B cell (primary cell): ENCODE measurements at regions not wholly inside any gene's neighbourhood (a gene's known extent, or its start where the extent isn't known, plus 50 kb on each side); places are given as distances from the start of the nearest gene placed in this dataset.

Experiments
- ATAC-seq: fragments of 200-7000 bp; cut with Tn5 transposase; one replicate; pipeline ENCODE4 v1.10.0; 2021; ENCODE audit warnings: low read depth, mild to moderate bottlenecking, moderate number of reproducible peaks, moderate library complexity
- CTCF ChIA-PET: fragments of 350-600 bp; sonication (Branson Sonifier 250); formaldehyde crosslinking; loops from one replicate; lab custom pipeline; 2021; ENCODE audit warnings: antibody characterized with exemption, inconsistent platforms; lab: Charles Lee
- POLR2A ChIA-PET: fragments of 350-600 bp; sonication (Branson Sonifier 250); formaldehyde crosslinking; loops from one replicate; lab custom pipeline; 2021; ENCODE audit warnings: antibody characterized with exemption; lab: Charles Lee
- DNase-seq: peaks from one replicate; pipeline ENCODE4 v3.0.0; 2013
- H2AFZ ChIP-seq: 2 replicates; pipeline ENCODE4 v1.6.1; 2012; ENCODE audit warnings: mild to moderate bottlenecking, low read depth, low read length; ENCODE audit not compliant: insufficient read depth, poor library complexity, severe bottlenecking
- H3K27ac ChIP-seq, 2 donors: 1 replicate in 1 of 2; 2 replicates in 1 of 2; pipeline ENCODE4 v1.5.1; 2012 to 2013; ENCODE audit warnings: low read length in 2 of 2, mild to moderate bottlenecking in 2 of 2, moderate library complexity in 1 of 2
- H3K27me3 ChIP-seq, 4 experiments: fragments of 200-600 bp in 1 of 4; sonication (generic) in 1 of 4; replicated peaks in 1 of 4; 1 replicate in 2 of 4; 2 replicates in 2 of 4; pipeline versions ENCODE4 v1.6.1 to v1.7.0; 2013 to 2016; ENCODE audit warnings: low read length in 3 of 4, mild to moderate bottlenecking in 2 of 4, mixed read lengths in 1 of 4, moderate library complexity in 1 of 4; ENCODE audit not compliant: insufficient read depth in 4 of 4, control insufficient read depth in 3 of 4; ENCODE audit errors: control extremely low read depth in 1 of 4
- H3K36me3 ChIP-seq, 2 experiments: replicated peaks in 1 of 2; 1 replicate in 1 of 2; 2 replicates in 1 of 2; pipeline versions ENCODE4 v1.6.1 to v1.7.1; 2013; ENCODE audit warnings: low read length in 1 of 2; ENCODE audit not compliant: insufficient read depth in 2 of 2, control insufficient read depth in 1 of 2; ENCODE audit errors: control extremely low read depth in 1 of 2, extremely low read depth in 1 of 2
- H3K4me1 ChIP-seq, 2 donors: fragments of 200-600 bp in 1 of 2; sonication (generic) in 1 of 2; 1 replicate in 1 of 2; 2 replicates in 1 of 2; pipeline versions ENCODE4 v1.5.1 to v1.6.1; 2013 to 2017; ENCODE audit warnings: low read length in 2 of 2; ENCODE audit not compliant: control insufficient read depth in 2 of 2, insufficient read depth in 2 of 2
- H3K4me2 ChIP-seq: replicated peaks from 2 replicates; pipeline ENCODE3; 2012; ENCODE audit warnings: mild to moderate bottlenecking, low read depth, low read length; ENCODE audit not compliant: poor library complexity, severe bottlenecking
- H3K4me3 ChIP-seq, 5 experiments: fragments of 200-600 bp in 1 of 5; sonication (generic) in 1 of 5; 1 replicate in 3 of 5; 2 replicates in 2 of 5; pipeline versions ENCODE4 v1.5.1 to v1.7.0; 2011 to 2016; ENCODE audit warnings: low read length in 4 of 5, mild to moderate bottlenecking in 4 of 5, low read depth in 2 of 5, control low read depth in 1 of 5, moderate library complexity in 1 of 5; ENCODE audit not compliant: insufficient read depth in 1 of 5; ENCODE audit errors: control extremely low read depth in 1 of 5, extremely low read depth in 1 of 5
- H3K79me2 ChIP-seq: fragments of 200-600 bp; sonication (generic); one replicate; pipeline ENCODE4 v1.6.0; 2016; ENCODE audit warnings: low read length; ENCODE audit not compliant: control insufficient read depth, insufficient read depth
- H3K9ac ChIP-seq: fragments of 200-600 bp; sonication (generic); 2 replicates; pipeline ENCODE4 v1.6.1; 2017; ENCODE audit warnings: mild to moderate bottlenecking, low read length, moderate library complexity
- H3K9me3 ChIP-seq, 3 donors: one replicate each; pipeline versions ENCODE4 v1.6.1 to v1.7.1; 2013; ENCODE audit warnings: low read length in 2 of 3; ENCODE audit not compliant: control insufficient read depth in 2 of 3, insufficient read depth in 1 of 3; ENCODE audit errors: control extremely low read depth in 1 of 3
- H4K20me1 ChIP-seq: 2 replicates; pipeline ENCODE4 v1.6.0; 2012; ENCODE audit warnings: mild to moderate bottlenecking, low read length; ENCODE audit not compliant: insufficient read depth, control insufficient read depth, poor library complexity, severe bottlenecking
- H3K27ac Mint-ChIP-seq: one replicate; pipeline ENCODE4 v1.8.0; 2021; ENCODE audit warnings: mixed read lengths
- H3K27me3 Mint-ChIP-seq: one replicate; pipeline ENCODE4 v1.8.0; 2021; ENCODE audit warnings: mixed read lengths
- H3K4me1 Mint-ChIP-seq: one replicate; pipeline ENCODE4 v1.8.0; 2021; ENCODE audit warnings: mixed read lengths
- H3K4me3 Mint-ChIP-seq: one replicate; pipeline ENCODE4 v1.8.0; 2021; ENCODE audit warnings: mixed read lengths
- H3K9me3 Mint-ChIP-seq: one replicate; pipeline ENCODE4 v1.8.0; 2022; ENCODE audit warnings: mixed read lengths; ENCODE audit not compliant: insufficient read depth
- EZH2 ChIP-seq: IDR thresholded peaks from 2 replicates; pipeline ENCODE4 v1.6.1; 2012; ENCODE audit warnings: borderline replicate concordance, low read depth, mild to moderate bottlenecking, moderate library complexity, low read length; ENCODE audit not compliant: insufficient read depth, poor library complexity, severe bottlenecking
- WGBS: methylation state at CpG from one replicate; pipeline ENCODE4 v1.1.5; 2013; ENCODE audit warnings: missing lambda C conversion rate; ENCODE audit not compliant: insufficient coverage; 5-methylcytosine and 5-hydroxymethylcytosine counted together
- intact Hi-C: fragments of 100-400 bp; cut with micrococcal nuclease; formaldehyde crosslinking; loops from one replicate; pipeline ENCODE4 v1.10.0; 2022
- TF ChIP-seq, protein P1 (sequence below): fragments of 200-600 bp; IDR thresholded peaks from one replicate; pipeline ENCODE4 v1.8.0; 2022; ENCODE audit warnings: antibody characterized with exemption, mild to moderate bottlenecking

GRCh38 chr1:82830690-82831380, 1030.1 kb downstream of the ADGRL2 start:
- Mint-ChIP-seq H3K27ac (no peak overlapping the region), H3K9me3 (no peaks in the 10 kb centered on the region), H3K4me1 (no peaks in the 10 kb centered on the region), H3K27me3 (no peaks in the 10 kb centered on the region), H3K4me3 (no peak overlapping the region)
- Histone ChIP-seq H3K9me3 (no peaks in the 10 kb centered on the region), H3K36me3 (no peaks in the 10 kb centered on the region), H3K27ac (no peak overlapping the region), H4K20me1 (no peaks in the 10 kb centered on the region), H2AFZ (peak overlapping the region; percentile 24), H3K4me1 (no peaks in the 10 kb centered on the region), H3K79me2 (no peaks in the 10 kb centered on the region), H3K9ac (no peak overlapping the region), H3K4me2 (no peak overlapping the region), H3K27me3 (no peaks in the 10 kb centered on the region), H3K4me3 (no peak overlapping the region)
- TF ChIP-seq, protein P1, sequence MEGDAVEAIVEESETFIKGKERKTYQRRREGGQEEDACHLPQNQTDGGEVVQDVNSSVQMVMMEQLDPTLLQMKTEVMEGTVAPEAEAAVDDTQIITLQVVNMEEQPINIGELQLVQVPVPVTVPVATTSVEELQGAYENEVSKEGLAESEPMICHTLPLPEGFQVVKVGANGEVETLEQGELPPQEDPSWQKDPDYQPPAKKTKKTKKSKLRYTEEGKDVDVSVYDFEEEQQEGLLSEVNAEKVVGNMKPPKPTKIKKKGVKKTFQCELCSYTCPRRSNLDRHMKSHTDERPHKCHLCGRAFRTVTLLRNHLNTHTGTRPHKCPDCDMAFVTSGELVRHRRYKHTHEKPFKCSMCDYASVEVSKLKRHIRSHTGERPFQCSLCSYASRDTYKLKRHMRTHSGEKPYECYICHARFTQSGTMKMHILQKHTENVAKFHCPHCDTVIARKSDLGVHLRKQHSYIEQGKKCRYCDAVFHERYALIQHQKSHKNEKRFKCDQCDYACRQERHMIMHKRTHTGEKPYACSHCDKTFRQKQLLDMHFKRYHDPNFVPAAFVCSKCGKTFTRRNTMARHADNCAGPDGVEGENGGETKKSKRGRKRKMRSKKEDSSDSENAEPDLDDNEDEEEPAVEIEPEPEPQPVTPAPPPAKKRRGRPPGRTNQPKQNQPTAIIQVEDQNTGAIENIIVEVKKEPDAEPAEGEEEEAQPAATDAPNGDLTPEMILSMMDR = no peak
- TF ChIP-seq EZH2 = no peak
- CTCF ChIA-PET = interaction anchor here (0.5 kb wide), 1 partner anchor 1127 kb away, joined by 3 read pairs; no protein-coding TSS in a partner anchor
- intact Hi-C loops = no loop called here
- WGBS = 0% methylated on average over 2 of the region's 6 CpGs
- POLR2A ChIA-PET = no interaction called here
- DNase-seq (no peak), ATAC-seq (no peak)

DNA sequence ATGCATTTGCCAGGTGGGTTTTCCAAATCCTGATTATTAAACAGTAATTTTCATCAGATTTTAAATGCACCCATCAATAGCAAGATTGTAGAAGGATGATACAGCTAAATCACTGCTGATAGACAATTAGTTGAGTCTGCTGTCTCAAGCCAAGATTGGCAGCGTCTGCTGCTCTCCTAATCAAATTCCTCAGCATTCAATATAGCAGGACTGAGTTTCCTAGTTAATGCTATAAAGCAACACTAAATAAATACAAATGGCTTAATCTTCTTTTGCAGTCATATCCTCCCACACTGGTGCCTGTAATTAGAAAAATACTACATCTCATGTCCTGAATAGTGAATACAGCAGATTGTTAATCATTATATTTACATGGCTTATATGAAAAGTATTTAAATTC, 1028.8 kb downstream of the ADGRL2 start:
- H4K20me1 ChIP-seq = no peaks in the 10 kb centered on the region
- ATAC-seq = no peak
- intact Hi-C loops = no loop called here
- H3K4me1 Mint-ChIP-seq = no peaks in the 10 kb centered on the region
- no peak overlapping the region for H3K9ac ChIP-seq
- H3K27me3 ChIP-seq = no peaks in the 10 kb centered on the region
- H3K9me3 ChIP-seq = no peaks in the 10 kb centered on the region
- ChIA-PET POLR2A (no interaction called here), CTCF (no interaction called here)
- H3K9me3 Mint-ChIP-seq = no peaks in the 10 kb centered on the region
- H3K36me3 ChIP-seq = no peaks in the 10 kb centered on the region
- WGBS = no CpG with 5 or more reads among the region's 1 CpG
- no peaks in the 10 kb centered on the region for H3K27me3 Mint-ChIP-seq
- no peak overlapping the region for H3K27ac ChIP-seq
- H3K4me2 ChIP-seq = no peak overlapping the region
- H3K79me2 ChIP-seq = no peaks in the 10 kb centered on the region
- no peak for TF ChIP-seq EZH2
- TF ChIP-seq, protein P1 = no peak
- H3K4me3 Mint-ChIP-seq = no peak overlapping the region
- no peak overlapping the region for H3K27ac Mint-ChIP-seq
- no peak overlapping the region for H3K4me3 ChIP-seq
- DNase-seq = no peak
- no peak overlapping the region for H2AFZ ChIP-seq
- no peaks in the 10 kb centered on the region for H3K4me1 ChIP-seq
